ENCODE measurements at regions not wholly inside any gene's neighbourhood (a gene's known extent, or its start where the extent isn't known, plus 50 kb on each side); places are given as distances from the start of the nearest gene placed in this dataset.

- TF ChIP-seq, protein P1, sequence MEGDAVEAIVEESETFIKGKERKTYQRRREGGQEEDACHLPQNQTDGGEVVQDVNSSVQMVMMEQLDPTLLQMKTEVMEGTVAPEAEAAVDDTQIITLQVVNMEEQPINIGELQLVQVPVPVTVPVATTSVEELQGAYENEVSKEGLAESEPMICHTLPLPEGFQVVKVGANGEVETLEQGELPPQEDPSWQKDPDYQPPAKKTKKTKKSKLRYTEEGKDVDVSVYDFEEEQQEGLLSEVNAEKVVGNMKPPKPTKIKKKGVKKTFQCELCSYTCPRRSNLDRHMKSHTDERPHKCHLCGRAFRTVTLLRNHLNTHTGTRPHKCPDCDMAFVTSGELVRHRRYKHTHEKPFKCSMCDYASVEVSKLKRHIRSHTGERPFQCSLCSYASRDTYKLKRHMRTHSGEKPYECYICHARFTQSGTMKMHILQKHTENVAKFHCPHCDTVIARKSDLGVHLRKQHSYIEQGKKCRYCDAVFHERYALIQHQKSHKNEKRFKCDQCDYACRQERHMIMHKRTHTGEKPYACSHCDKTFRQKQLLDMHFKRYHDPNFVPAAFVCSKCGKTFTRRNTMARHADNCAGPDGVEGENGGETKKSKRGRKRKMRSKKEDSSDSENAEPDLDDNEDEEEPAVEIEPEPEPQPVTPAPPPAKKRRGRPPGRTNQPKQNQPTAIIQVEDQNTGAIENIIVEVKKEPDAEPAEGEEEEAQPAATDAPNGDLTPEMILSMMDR (conservative IDR thresholded peaks at IDR 0.05 in 1 of 2, IDR thresholded peaks at IDR 0.05 in 1 of 2; ENCODE audit: extremely low read depth in 1 of 2, insufficient read depth in 1 of 2, low read depth in 1 of 2, low read length in 2 of 2): no peak
- no peak for TF ChIP-seq EZH2 (IDR thresholded peaks at IDR 0.05; ENCODE audit: borderline replicate concordance, low read length)
These were observed 712.0 kb downstream of the INHBA start for GRCh38 chr7:40990841-40991240.
